Stimulated activated CD4-positive, alpha-beta T cell treated with anti-CD3 and anti-CD28 coated beads, Interleukin-12 subunit alpha, Interleukin-12 subunit beta, amount 100 ng/mL, for 48 hours (primary cell): ENCODE measurements at regions not wholly inside any gene's neighbourhood (a gene's known extent, or its start where the extent isn't known, plus 50 kb on each side); places are given as distances from the start of the nearest gene placed in this dataset.
"Not testable (repeated sequence)": the region's sequence is repeated elsewhere in the genome, so short reads cannot be mapped to it uniquely, and the experiment has no call there.

Experiments used
- DNase-seq, 3 donors: peaks; one replicate each; pipeline ENCODE4 v3.0.0-alpha.2; 2020; ENCODE audit warnings: low read depth in 2 of 3, low spot score in 1 of 3

GRCh38 chr5:13248253-13248652 is 696.2 kb downstream of the DNAH5 start:
- DNase-seq = no peak

GRCh38 chr5:13246053-13246452 is 698.4 kb downstream of the DNAH5 start:
- DNase-seq = no peak

- DNase-seq = no peak
Observed at GRCh38 chr5:13244151-13244550, 700.3 kb downstream of the DNAH5 start.

- no peak for DNase-seq
Observed at GRCh38 chr5:13227513-13227912, 717.0 kb downstream of the DNAH5 start.

- no peak for DNase-seq
Observed at GRCh38 chr5:13218518-13218917, 726.0 kb downstream of the DNAH5 start.

GRCh38 chr5:13217636-13218035 is 726.9 kb downstream of the DNAH5 start:
- DNase-seq = no peak

- DNase-seq = no peak
Observed at GRCh38 chr5:13215806-13216205, 728.7 kb downstream of the DNAH5 start.

GRCh38 chr5:13215370-13215769 is 729.1 kb downstream of the DNAH5 start:
- no peak for DNase-seq

- DNase-seq = no peak
Observed at GRCh38 chr5:13214182-13214581, 730.3 kb downstream of the DNAH5 start.

GRCh38 chr5:13212886-13213285 is 731.6 kb downstream of the DNAH5 start:
- DNase-seq = no peak

- no peak for DNase-seq
Observed at GRCh38 chr5:13211064-13211463, 733.4 kb downstream of the DNAH5 start.

GRCh38 chr5:13207112-13207511 is 737.4 kb downstream of the DNAH5 start:
- no peak for DNase-seq

GRCh38 chr5:13201022-13201421 is 743.5 kb downstream of the DNAH5 start:
- no peak for DNase-seq

- DNase-seq = not testable (repeated sequence)
Observed at GRCh38 chr5:13198226-13198625, 746.3 kb downstream of the DNAH5 start.

GRCh38 chr5:13189532-13189931 is 755.0 kb downstream of the DNAH5 start:
- no peak for DNase-seq

- no peak for DNase-seq
Observed at GRCh38 chr5:13188371-13188770, 756.1 kb downstream of the DNAH5 start.

- DNase-seq = no peak
Observed at GRCh38 chr5:13187186-13187585, 757.3 kb downstream of the DNAH5 start.

- no peak for DNase-seq
Observed at GRCh38 chr5:13186177-13186576, 758.3 kb downstream of the DNAH5 start.

GRCh38 chr5:13179407-13180087 is 764.9 kb downstream of the DNAH5 start:
- no peak for DNase-seq

GRCh38 chr5:13143630-13144029 is 800.9 kb downstream of the DNAH5 start:
- DNase-seq = no peak

- no peak for DNase-seq
Observed at GRCh38 chr5:13143214-13143613, 801.3 kb downstream of the DNAH5 start.

- no peak for DNase-seq
Observed at GRCh38 chr5:13133951-13134350, 810.5 kb downstream of the DNAH5 start.

GRCh38 chr5:13115476-13115875 is 829.0 kb downstream of the DNAH5 start:
- DNase-seq = no peak
